Endothelial cell of umbilical vein (primary cell): ENCODE measurements at regions not wholly inside any gene's neighbourhood (a gene's known extent, or its start where the extent isn't known, plus 50 kb on each side); places are given as distances from the start of the nearest gene placed in this dataset.

Experiments used
- BruUV-seq: library from RNA; stranded (reverse); fragments of 400-500 nt; replicated peaks from 2 replicates; lab custom pipeline; 2021; lab: Mats Ljungman, UMichigan
- CTCF ChIA-PET: fragments of 300-600, 350-600 bp; sonication (Branson Sonifier 250); formaldehyde crosslinking; loops from one replicate; lab custom pipeline; 2021; ENCODE audit warnings: antibody characterized with exemption, inconsistent platforms; lab: Charles Lee
- POLR2A ChIA-PET: fragments of 300-600, 350-600 bp; sonication (Branson Sonifier 250); formaldehyde crosslinking; loops from one replicate; lab custom pipeline; 2021; ENCODE audit warnings: antibody characterized with exemption, inconsistent platforms; lab: Charles Lee
- DNase-seq: peaks from one replicate; pipeline ENCODE4 v3.0.0-alpha.2; 2011; ENCODE audit warnings: low read depth, low spot score
- FAIRE-seq: peaks from 2 replicates; lab custom pipeline; 2011; peaks lifted over from hg19 to GRCh38; lab: Jason Lieb, UNC
- H2AFZ ChIP-seq: 2 replicates; pipeline ENCODE4 v1.6.0; 2012; ENCODE audit warnings: low read depth, low read length, control low read depth, inconsistent platforms
- H3K27ac ChIP-seq: 2 replicates; pipeline ENCODE4 v1.5.1; 2011; ENCODE audit warnings: low read depth, mild to moderate bottlenecking, control low read depth, low read length, moderate library complexity; ENCODE audit not compliant: insufficient read depth
- H3K27me3 ChIP-seq, 2 experiments: 2 replicates each; pipeline versions ENCODE4 v1.6.0 to v1.6.1; 2011; ENCODE audit warnings: low read length in 2 of 2, mixed read lengths in 1 of 2; ENCODE audit not compliant: control insufficient read depth in 2 of 2, insufficient read depth in 2 of 2
- H3K36me3 ChIP-seq, 2 experiments: 2 replicates in 1 of 2; 3 replicates in 1 of 2; pipeline ENCODE4 v1.5.1; 2011; ENCODE audit warnings: low read length in 2 of 2, mild to moderate bottlenecking in 1 of 2, moderate library complexity in 1 of 2; ENCODE audit not compliant: control insufficient read depth in 2 of 2, insufficient read depth in 2 of 2; ENCODE audit errors: extremely low read depth in 1 of 2
- H3K4me1 ChIP-seq: 3 replicates; pipeline ENCODE4 v1.5.1; 2011; ENCODE audit warnings: mild to moderate bottlenecking, low read length; ENCODE audit not compliant: control insufficient read depth, insufficient read depth; ENCODE audit errors: extremely low read depth
- H3K4me2 ChIP-seq: 2 replicates; pipeline ENCODE4 v1.6.1; 2011; ENCODE audit warnings: low read length, control low read depth, mixed read lengths; ENCODE audit not compliant: insufficient read depth
- H3K4me3 ChIP-seq, 3 experiments: fragments of 200-600 bp in 1 of 3; sonication (generic), shearing (Covaris generic) in 1 of 3; replicated peaks in 1 of 3; 2 replicates each; pipeline ENCODE4 v1.5.1; 2011 to 2016; ENCODE audit warnings: control low read depth in 3 of 3, low read length in 3 of 3, mild to moderate bottlenecking in 2 of 3, inconsistent platforms in 1 of 3, low read depth in 1 of 3, moderate library complexity in 1 of 3; ENCODE audit not compliant: insufficient read depth in 1 of 3
- H3K79me2 ChIP-seq: 2 replicates; pipeline ENCODE4 v1.6.0; 2012; ENCODE audit warnings: low read length, inconsistent platforms; ENCODE audit not compliant: control insufficient read depth, insufficient read depth
- H3K9ac ChIP-seq: replicated peaks from 2 replicates; pipeline ENCODE3; 2011; ENCODE audit warnings: low read length, control low read depth; ENCODE audit not compliant: insufficient read depth; ENCODE audit errors: extremely low read depth
- H3K9me1 ChIP-seq: replicated peaks from 3 replicates; pipeline ENCODE4 v1.6.0; 2011; ENCODE audit warnings: mild to moderate bottlenecking, low read length; ENCODE audit not compliant: control insufficient read depth, insufficient read depth; ENCODE audit errors: extremely low read depth
- H3K9me3 ChIP-seq: replicated peaks from 2 replicates; pipeline ENCODE4 v1.5.1; 2012; ENCODE audit warnings: low read length, inconsistent platforms; ENCODE audit not compliant: control insufficient read depth, insufficient read depth
- H4K20me1 ChIP-seq: replicated peaks from 2 replicates; pipeline ENCODE3; 2011; ENCODE audit warnings: mild to moderate bottlenecking, low read length; ENCODE audit not compliant: control insufficient read depth, insufficient read depth; ENCODE audit errors: extremely low read depth
- CTCF ChIP-seq, 2 donors: IDR thresholded peaks; 1 replicate in 1 of 2; 2 replicates in 1 of 2; pipeline ENCODE4 v1.5.1; 2011; ENCODE audit warnings: low read length in 2 of 2, mild to moderate bottlenecking in 2 of 2, moderate library complexity in 2 of 2, control low read depth in 1 of 2, inconsistent platforms in 1 of 2, low read depth in 1 of 2; ENCODE audit not compliant: insufficient read depth in 1 of 2; ENCODE audit errors: extremely low read depth in 1 of 2
- EZH2 ChIP-seq: IDR thresholded peaks from 2 replicates; pipeline ENCODE4 v1.6.1; 2012; ENCODE audit warnings: borderline replicate concordance, low read depth, mild to moderate bottlenecking, moderate library complexity, low read length, inconsistent platforms; ENCODE audit not compliant: severe bottlenecking
- FOS ChIP-seq: IDR thresholded peaks from 2 replicates; pipeline ENCODE4 v1.6.1; 2011; ENCODE audit warnings: mild to moderate bottlenecking, low read length, moderate library complexity, borderline replicate concordance; ENCODE audit not compliant: insufficient read depth
- GATA2 ChIP-seq: IDR thresholded peaks from 2 replicates; pipeline ENCODE4 v1.7.0; 2011; ENCODE audit warnings: low read depth, mild to moderate bottlenecking, moderate library complexity, mixed read lengths, low read length; ENCODE audit not compliant: insufficient read length, insufficient read depth
- JUN ChIP-seq: IDR thresholded peaks from 2 replicates; pipeline ENCODE4 v1.6.1; 2011; ENCODE audit warnings: borderline replicate concordance, low read depth; ENCODE audit not compliant: insufficient read length, insufficient read depth
- MAX ChIP-seq: IDR thresholded peaks from 2 replicates; pipeline ENCODE4 v1.6.1; 2011; ENCODE audit not compliant: insufficient read depth, insufficient read length
- MYC ChIP-seq: IDR thresholded peaks from one replicate; pipeline ENCODE4 v1.6.1; 2011; ENCODE audit warnings: mild to moderate bottlenecking, low read depth, low read length
- POLR2A ChIP-seq: IDR thresholded peaks from 2 replicates; pipeline ENCODE4 v1.6.1; 2012; ENCODE audit warnings: low read depth, mild to moderate bottlenecking, control low read depth, low read length
- POLR2AphosphoS5 ChIP-seq: IDR thresholded peaks from 2 replicates; pipeline ENCODE4 v1.6.1; 2012; ENCODE audit warnings: low read depth, mild to moderate bottlenecking, control low read depth, low read length, moderate library complexity; ENCODE audit not compliant: insufficient read depth
- dilution Hi-C: fragments of 300-500 bp; cut with MboI; formaldehyde crosslinking; loops from one replicate; pipeline ENCODE4 v1.15.0; 2019; ENCODE audit warnings: low sequenced_read_pairs; ENCODE audit not compliant: extremely low pct_ligation_motif_present
- intact Hi-C: fragments of 100-400 bp; cut with micrococcal nuclease; formaldehyde crosslinking; loops from one replicate; pipeline ENCODE4 v1.10.0; 2022

GRCh38 chr2:120575966-120576365 lies 159.7 kb upstream of the GLI2 start:
- Histone ChIP-seq H3K4me2 (no peak overlapping the region), H4K20me1 (no peaks in the 10 kb centered on the region), H3K9me1 (no peaks in the 10 kb centered on the region), H3K79me2 (no peaks in the 10 kb centered on the region), H3K27ac (no peak overlapping the region), H2AFZ (no peak overlapping the region), H3K36me3 (no peaks in the 10 kb centered on the region), H3K4me1 (no peaks in the 10 kb centered on the region), H3K9ac (no peak overlapping the region), H3K27me3 (peaks cover 20 to 28% of the 10 kb centered on the region in 2 experiments), H3K9me3 (no peaks in the 10 kb centered on the region), H3K4me3 (no peak overlapping the region)
- no peak for TF ChIP-seq FOS
- TF ChIP-seq MAX, result no peak
- TF ChIP-seq MYC, result no peak
- TF ChIP-seq JUN, result no peak
- TF ChIP-seq EZH2, result no peak
- TF ChIP-seq POLR2AphosphoS5, result no peak
- no peak for TF ChIP-seq CTCF (IDR thresholded peaks at IDR 0.05; ENCODE audit: extremely low read depth in 1 of 2, insufficient read depth in 1 of 2, low read depth in 1 of 2, low read length in 2 of 2)
- no peak for TF ChIP-seq POLR2A
- TF ChIP-seq GATA2, result no peak
- ChIA-PET POLR2A (no interaction called here), CTCF (interaction anchor here (1.1 kb wide), 1 partner anchor 9 kb away, joined by 4 read pairs; no protein-coding TSS in a partner anchor)
- dilution Hi-C loops (no loop called here), intact Hi-C loops (loop anchor here (1.0 kb wide), 1 partner anchor 24 kb away; no protein-coding TSS in a partner anchor)
- BruUV-seq, result no TSS peak
- DNase-seq (no peak), FAIRE-seq (no peak)
